GM13977 (cell line): ENCODE measurements at regions not wholly inside any gene's neighbourhood (a gene's known extent, or its start where the extent isn't known, plus 50 kb on each side); places are given as distances from the start of the nearest gene placed in this dataset.

ENCODE experiments used
- DNase-seq: peaks from one replicate; pipeline ENCODE4 v3.0.0; 2012; ENCODE audit warnings: low spot score
- CTCF ChIP-seq: IDR thresholded peaks from 2 replicates; pipeline ENCODE4 v1.5.1; 2012; ENCODE audit warnings: mild to moderate bottlenecking, control low read depth; ENCODE audit not compliant: insufficient read depth; ENCODE audit errors: extremely low read depth, missing control alignments
- in situ Hi-C: fragments of 300-500 bp; cut with MboI; formaldehyde crosslinking; loops from one replicate; pipeline ENCODE4 v1.12.0; 2022; ENCODE audit warnings: low sequenced_read_pairs, low pct_unique_long_range_greater_than_20kb, mixed read lengths, inconsistent platforms; ENCODE audit not compliant: unreplicated experiment

GRCh38 chr3:30457081-30457480 lies 149.3 kb upstream of the TGFBR2 start:
- in situ Hi-C loops, result no loop called here
- DNase-seq, result no peak
- no peak for TF ChIP-seq CTCF

- TF ChIP-seq CTCF, result no peak
- no peak for DNase-seq
- in situ Hi-C loops, result no loop called here
Observed at GRCh38 chr3:30457726-30458125, 148.7 kb upstream of the TGFBR2 start.

GRCh38 chr3:30458376-30459171 lies 147.8 kb upstream of the TGFBR2 start:
- TF ChIP-seq CTCF, result no peak
- in situ Hi-C loops, result no loop called here
- DNase-seq, result no peak

- no peak for TF ChIP-seq CTCF
- DNase-seq, result no peak
- in situ Hi-C loops, result no loop called here
Observed at GRCh38 chr3:30461311-30461710, 145.1 kb upstream of the TGFBR2 start.

- TF ChIP-seq CTCF, result no peak
- DNase-seq, result no peak
- in situ Hi-C loops, result no loop called here
Observed at GRCh38 chr3:30462721-30463470, 143.5 kb upstream of the TGFBR2 start.

GRCh38 chr3:30464381-30464780 lies 142.0 kb upstream of the TGFBR2 start:
- no peak for DNase-seq
- TF ChIP-seq CTCF, result no peak
- in situ Hi-C loops, result no loop called here
